C4-2B (cell line): ENCODE measurements at regions not wholly inside any gene's neighbourhood (a gene's known extent, or its start where the extent isn't known, plus 50 kb on each side); places are given as distances from the start of the nearest gene placed in this dataset.
A peak's percentile ranks its signal among the peaks of the same experiment; 100 is the strongest.
"Not testable (repeated sequence)": the region's sequence is repeated elsewhere in the genome, so short reads cannot be mapped to it uniquely, and the experiment has no call there.

Experiments
- H3K27ac ChIP-seq: fragments of 450-650 bp; 2 replicates; pipeline ENCODE4 v1.5.1; 2017
- CTCF ChIP-seq: fragments of 450-650 bp; conservative IDR thresholded peaks from 2 replicates; pipeline ENCODE4 v1.5.1; 2017; ENCODE audit warnings: mild to moderate bottlenecking
- ZFX ChIP-seq: fragments of 450-650 bp; IDR thresholded peaks from 2 replicates; pipeline ENCODE4 v1.6.1; 2017

GRCh38 chr11:49499117-49499516, 290.7 kb upstream of the FOLH1 start:
- TF ChIP-seq CTCF (0 out of 2 replicates have a peak, but pooled peaks have one; percentile 4), ZFX (no peak)
- no peak overlapping the region for H3K27ac ChIP-seq

GRCh38 chr11:49505231-49505630, 296.8 kb upstream of the FOLH1 start:
- TF ChIP-seq ZFX (no peak), CTCF (no peak)
- no peak overlapping the region for H3K27ac ChIP-seq

- TF ChIP-seq CTCF: peak; percentile 81
- not testable (repeated sequence) for H3K27ac ChIP-seq
Measured at GRCh38 chr11:49526240-49526829, 317.9 kb upstream of the FOLH1 start.

GRCh38 chr11:49533204-49533603, 324.8 kb upstream of the FOLH1 start:
- H3K27ac ChIP-seq: no peak overlapping the region
- no peak for TF ChIP-seq CTCF
- no peak for TF ChIP-seq ZFX

GRCh38 chr11:49538927-49539326, 330.5 kb upstream of the FOLH1 start:
- not testable (repeated sequence) for H3K27ac ChIP-seq

- H3K27ac ChIP-seq: not testable (repeated sequence)
Measured at GRCh38 chr11:49558261-49558847, 350.0 kb upstream of the FOLH1 start.

GRCh38 chr11:49560593-49560992, 352.2 kb upstream of the FOLH1 start:
- not testable (repeated sequence) for H3K27ac ChIP-seq

- not testable (repeated sequence) for H3K27ac ChIP-seq
Measured at GRCh38 chr11:49561240-49561880, 353.0 kb upstream of the FOLH1 start.

GRCh38 chr11:49562262-49562661, 353.9 kb upstream of the FOLH1 start:
- TF ChIP-seq CTCF: peak; percentile 5; the same call in 1 of the 2 replicates
- not testable (repeated sequence) for H3K27ac ChIP-seq

- not testable (repeated sequence) for H3K27ac ChIP-seq
Measured at GRCh38 chr11:49579492-49579891, 371.1 kb upstream of the FOLH1 start.

GRCh38 chr11:49585495-49585894, 366.7 kb upstream of the OR4C13 start:
- not testable (repeated sequence) for H3K27ac ChIP-seq

- not testable (repeated sequence) for H3K27ac ChIP-seq
Measured at GRCh38 chr11:49608892-49609291, 343.3 kb upstream of the OR4C13 start.

- H3K27ac ChIP-seq: not testable (repeated sequence)
Measured at GRCh38 chr11:49623872-49624271, 328.3 kb upstream of the OR4C13 start.

- not testable (repeated sequence) for H3K27ac ChIP-seq
Measured at GRCh38 chr11:49670705-49671104, 281.5 kb upstream of the OR4C13 start.

GRCh38 chr11:49702121-49702520, 250.1 kb upstream of the OR4C13 start:
- not testable (repeated sequence) for H3K27ac ChIP-seq
